DND-41 (cell line): ENCODE measurements at regions not wholly inside any gene's neighbourhood (a gene's known extent, or its start where the extent isn't known, plus 50 kb on each side); places are given as distances from the start of the nearest gene placed in this dataset.

Source experiments
- CTCF ChIP-seq: IDR thresholded peaks from 2 replicates; pipeline ENCODE4 v1.5.1; 2012; ENCODE audit warnings: borderline replicate concordance, low read length, moderate library complexity, mild to moderate bottlenecking; ENCODE audit not compliant: poor library complexity, severe bottlenecking; ENCODE audit errors: extremely low read depth
- EZH2 ChIP-seq: IDR thresholded peaks from 3 replicates; pipeline ENCODE4 v1.6.1; 2012; ENCODE audit warnings: borderline replicate concordance, low read depth, mild to moderate bottlenecking, moderate library complexity, low read length, inconsistent platforms; ENCODE audit not compliant: severe bottlenecking

- TF ChIP-seq CTCF (no peak), EZH2 (no peak)
Measured at GRCh38 chr2:75288760-75289159, 89.4 kb upstream of the TACR1 start.
